Sigmoid colon (tissue), 6 donors: ENCODE measurements at regions not wholly inside any gene's neighbourhood (a gene's known extent, or its start where the extent isn't known, plus 50 kb on each side); places are given as distances from the start of the nearest gene placed in this dataset.

Source experiments
- DNase-seq: peaks from one replicate; pipeline ENCODE4 v3.0.0-alpha.2; 2019
- H3K27ac ChIP-seq, 4 donors: fragments of 200-600 bp; sonication (generic); one replicate each; pipeline ENCODE4 v1.5.1; 2016 to 2019; ENCODE audit warnings: mild to moderate bottlenecking in 1 of 4
- H3K27me3 ChIP-seq, 3 donors: fragments of 200-600 bp; sonication (generic); one replicate each; pipeline ENCODE4 v1.5.1; 2019; ENCODE audit warnings: mild to moderate bottlenecking in 1 of 3
- H3K36me3 ChIP-seq, 4 donors: fragments of 200-600 bp; sonication (generic); one replicate each; pipeline ENCODE4 v1.5.1; 2016 to 2019
- H3K4me1 ChIP-seq, 4 donors: fragments of 200-600 bp; sonication (generic); one replicate each; pipeline ENCODE4 v1.5.1; 2017 to 2019
- H3K4me3 ChIP-seq, 4 donors: fragments of 200-600 bp; sonication (generic); one replicate each; pipeline ENCODE4 v1.5.1; 2017 to 2019; ENCODE audit warnings: mild to moderate bottlenecking in 2 of 4, moderate library complexity in 1 of 4
- H3K9me3 ChIP-seq, 4 donors: fragments of 200-600 bp in 3 of 4; sonication (generic) in 3 of 4; one replicate each; pipeline versions ENCODE4 v1.5.1 to v1.6.1; 2013 to 2019
- EP300 ChIP-seq, 4 donors: sonication (generic); formaldehyde crosslinking; IDR thresholded peaks; one replicate each; pipeline ENCODE4 v1.6.1; 2017; ENCODE audit warnings: antibody characterized with exemption in 4 of 4
- POLR2A ChIP-seq, 2 donors: fragments of 450-650 bp; IDR thresholded peaks; one replicate each; pipeline ENCODE4 v1.6.1; 2016; ENCODE audit warnings: antibody characterized with exemption in 2 of 2, mild to moderate bottlenecking in 2 of 2, moderate library complexity in 2 of 2
- POLR2AphosphoS5 ChIP-seq, 4 donors: sonication (generic); formaldehyde crosslinking; IDR thresholded peaks; one replicate each; pipeline ENCODE4 v1.6.1; 2017; ENCODE audit warnings: antibody characterized with exemption in 4 of 4
- WGBS, 2 donors: extraction: QIAGEN DNeasy Blood & Tissue Kit; methylation state at CpG; one replicate each; pipeline ENCODE4 v1.1.7; 2013; 5-methylcytosine and 5-hydroxymethylcytosine counted together
- intact Hi-C: fragments of 100-400 bp; cut with DNase I; formaldehyde crosslinking; loops from one replicate; pipeline ENCODE4 v1.15.1; 2023
- TF ChIP-seq, protein P1 (sequence below), 4 experiments: fragments of 450-650 bp in 3 of 4; fragments of 200-600 bp in 1 of 4; IDR thresholded peaks; one replicate each; pipeline ENCODE4 v1.5.1; 2016 to 2019; ENCODE audit warnings: antibody characterized with exemption in 4 of 4, mild to moderate bottlenecking in 3 of 4, moderate library complexity in 2 of 4
- donor health status: healthy with polysubstance abuse.
- donor health status: healthy.

DNA sequence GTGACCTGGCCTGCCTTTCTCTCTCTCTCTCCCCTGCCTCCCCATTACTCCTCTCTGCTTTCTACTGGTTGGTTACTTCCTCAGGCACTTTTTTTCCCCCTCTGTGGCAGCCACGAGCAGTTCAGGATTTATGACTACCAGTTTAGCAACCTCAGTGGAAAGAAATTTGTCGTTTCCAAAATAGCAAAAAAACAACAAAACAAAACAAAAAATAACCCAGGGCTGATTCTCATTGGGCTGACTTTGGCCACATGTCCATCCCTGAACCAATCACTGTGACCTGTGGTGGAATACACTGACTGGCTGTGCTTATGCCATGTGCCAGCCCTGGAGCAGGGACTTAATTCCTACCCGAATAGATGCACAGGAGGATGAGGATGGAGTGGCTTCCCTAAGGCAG lies 137.4 kb downstream of the TFAP2C start:
- WGBS, 2 donors, result 46 to 50% methylated on average over 3 of the region's 3 CpGs
- no peaks in the 10 kb centered on the region for H3K4me1 ChIP-seq
- H3K36me3 ChIP-seq, result no peaks in the 10 kb centered on the region
- no peak for DNase-seq
- H3K27ac ChIP-seq, result no peak overlapping the region
- H3K4me3 ChIP-seq, result no peak overlapping the region
- intact Hi-C loops, result no loop called here
- H3K27me3 ChIP-seq, result no peaks in the 10 kb centered on the region
- TF ChIP-seq POLR2AphosphoS5 (IDR thresholded peaks at IDR 0.05) (no peak), POLR2A (IDR thresholded peaks at IDR 0.05) (no peak), EP300 (IDR thresholded peaks at IDR 0.05) (no peak)
- TF ChIP-seq, protein P1, sequence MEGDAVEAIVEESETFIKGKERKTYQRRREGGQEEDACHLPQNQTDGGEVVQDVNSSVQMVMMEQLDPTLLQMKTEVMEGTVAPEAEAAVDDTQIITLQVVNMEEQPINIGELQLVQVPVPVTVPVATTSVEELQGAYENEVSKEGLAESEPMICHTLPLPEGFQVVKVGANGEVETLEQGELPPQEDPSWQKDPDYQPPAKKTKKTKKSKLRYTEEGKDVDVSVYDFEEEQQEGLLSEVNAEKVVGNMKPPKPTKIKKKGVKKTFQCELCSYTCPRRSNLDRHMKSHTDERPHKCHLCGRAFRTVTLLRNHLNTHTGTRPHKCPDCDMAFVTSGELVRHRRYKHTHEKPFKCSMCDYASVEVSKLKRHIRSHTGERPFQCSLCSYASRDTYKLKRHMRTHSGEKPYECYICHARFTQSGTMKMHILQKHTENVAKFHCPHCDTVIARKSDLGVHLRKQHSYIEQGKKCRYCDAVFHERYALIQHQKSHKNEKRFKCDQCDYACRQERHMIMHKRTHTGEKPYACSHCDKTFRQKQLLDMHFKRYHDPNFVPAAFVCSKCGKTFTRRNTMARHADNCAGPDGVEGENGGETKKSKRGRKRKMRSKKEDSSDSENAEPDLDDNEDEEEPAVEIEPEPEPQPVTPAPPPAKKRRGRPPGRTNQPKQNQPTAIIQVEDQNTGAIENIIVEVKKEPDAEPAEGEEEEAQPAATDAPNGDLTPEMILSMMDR (IDR thresholded peaks at IDR 0.05), result no peak
- no peaks in the 10 kb centered on the region for H3K9me3 ChIP-seq

DNA sequence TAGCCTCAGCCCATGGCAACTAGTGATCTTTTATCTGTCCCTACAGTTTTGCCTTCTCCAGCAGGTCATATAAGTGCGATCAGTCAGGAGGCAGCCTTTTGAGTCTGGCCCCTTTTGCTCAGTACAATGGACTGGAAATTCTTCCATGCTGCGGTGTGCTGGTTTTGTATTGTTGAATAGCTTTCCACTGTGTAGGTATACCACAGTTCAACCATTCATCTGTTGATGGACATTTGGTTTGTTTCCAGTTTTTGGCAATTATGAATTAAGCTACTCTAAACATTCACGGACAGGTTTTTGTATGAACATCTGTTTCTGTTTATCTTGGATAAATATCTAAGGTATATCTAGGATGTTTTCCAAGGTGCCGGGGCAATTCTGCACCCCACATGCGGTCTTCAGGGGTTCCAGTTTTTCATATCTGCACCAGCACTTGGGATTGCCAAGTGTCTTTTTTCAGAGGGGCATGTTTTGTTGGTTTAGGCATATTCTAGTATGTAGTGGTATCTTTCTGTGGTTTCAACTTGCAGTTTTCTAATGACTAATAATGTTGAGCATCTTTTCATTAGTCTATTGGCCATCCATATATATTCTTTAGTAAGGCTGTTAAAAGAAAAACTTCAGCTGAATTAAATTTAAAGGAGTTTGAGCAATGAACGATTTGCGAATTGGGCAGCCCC lies 141.0 kb downstream of the TFAP2C start:
- no peak for DNase-seq
- Histone ChIP-seq H3K27me3 (no peaks in the 10 kb centered on the region), H3K36me3 (no peaks in the 10 kb centered on the region), H3K27ac (no peak overlapping the region), H3K4me3 (no peak overlapping the region), H3K4me1 (no peaks in the 10 kb centered on the region), H3K9me3 (no peaks in the 10 kb centered on the region)
- 41 to 72% methylated on average over 7 of the region's 7 CpGs for WGBS, 2 donors
- intact Hi-C loops, result no loop called here
- TF ChIP-seq POLR2AphosphoS5 (IDR thresholded peaks at IDR 0.05), result no peak
- no peak for TF ChIP-seq POLR2A (IDR thresholded peaks at IDR 0.05)
- no peak for TF ChIP-seq EP300 (IDR thresholded peaks at IDR 0.05)
- TF ChIP-seq, protein P1 (IDR thresholded peaks at IDR 0.05), result no peak

DNA sequence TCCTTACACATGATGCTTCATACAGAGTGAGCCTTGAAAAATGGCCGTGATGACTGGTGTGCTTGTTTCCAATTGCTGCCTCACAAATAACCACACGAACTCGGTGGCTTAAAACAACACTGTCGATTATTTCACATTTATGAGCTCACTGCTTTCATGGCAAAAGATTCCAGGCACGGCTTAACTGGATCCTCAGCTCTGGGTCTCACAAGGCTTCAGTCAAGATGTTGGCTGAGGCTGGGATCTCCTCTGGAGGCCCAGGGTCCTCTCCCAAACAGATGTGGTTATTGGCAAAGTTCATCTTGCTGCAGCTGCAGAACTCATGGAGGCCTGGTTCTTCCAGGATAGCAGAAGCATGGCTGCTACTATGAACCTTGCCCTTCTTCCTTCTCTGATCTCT lies 144.6 kb downstream of the TFAP2C start:
- no peak for DNase-seq
- WGBS, 2 donors, result 84 to 86% methylated on average over 5 of the region's 5 CpGs

DNA sequence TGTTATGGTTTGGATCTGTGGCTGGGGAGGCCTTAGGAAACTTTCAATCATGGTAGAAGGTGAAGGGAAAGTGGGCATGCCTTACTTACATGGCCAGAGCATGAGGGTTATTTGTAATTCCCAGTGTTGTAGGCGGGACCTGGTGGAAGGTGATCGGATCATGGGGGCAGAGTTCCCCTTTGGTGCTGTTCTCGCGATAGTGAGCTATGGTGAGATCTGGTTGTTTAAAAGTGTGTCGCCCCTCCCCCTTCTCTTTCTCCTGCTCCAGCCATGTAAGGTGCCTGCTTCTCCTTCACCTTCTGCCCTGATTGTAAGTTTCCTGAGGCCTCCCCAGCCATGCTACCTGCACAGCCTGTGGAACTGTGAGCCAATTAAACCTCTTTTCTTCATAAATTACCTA lies 145.8 kb downstream of the TFAP2C start:
- intact Hi-C loops, result no loop called here
- no peak for DNase-seq
- Histone ChIP-seq H3K36me3 (no peaks in the 10 kb centered on the region), H3K27ac (no peak overlapping the region), H3K27me3 (no peaks in the 10 kb centered on the region), H3K4me1 (peaks cover 0 to 18% (median 16%) of the 10 kb centered on the region in 4 donors), H3K9me3 (no peaks in the 10 kb centered on the region), H3K4me3 (no peak overlapping the region)
- TF ChIP-seq, protein P1 (IDR thresholded peaks at IDR 0.05), result no peak
- TF ChIP-seq EP300 (IDR thresholded peaks at IDR 0.05), result no peak
- TF ChIP-seq POLR2A (IDR thresholded peaks at IDR 0.05), result no peak
- TF ChIP-seq POLR2AphosphoS5 (IDR thresholded peaks at IDR 0.05), result no peak
- 84 to 93% methylated on average over 5 of the region's 5 CpGs for WGBS, 2 donors

More for the DNA sequence above, 144.6 kb downstream of the TFAP2C start:
- Histone ChIP-seq H3K4me1 (peaks cover 0 to 9% (median 8%) of the 10 kb centered on the region in 4 donors), H3K4me3 (no peak overlapping the region), H3K9me3 (no peaks in the 10 kb centered on the region), H3K36me3 (no peaks in the 10 kb centered on the region), H3K27ac (no peak overlapping the region), H3K27me3 (no peaks in the 10 kb centered on the region)
- intact Hi-C loops, result no loop called here
- TF ChIP-seq EP300 (IDR thresholded peaks at IDR 0.05), result no peak
- no peak for TF ChIP-seq POLR2AphosphoS5 (IDR thresholded peaks at IDR 0.05)
- TF ChIP-seq, protein P1 (IDR thresholded peaks at IDR 0.05), result no peak
- no peak for TF ChIP-seq POLR2A (IDR thresholded peaks at IDR 0.05)

- H3K27me3 ChIP-seq, result no peaks in the 10 kb centered on the region
- 61 to 71% methylated on average over 9 of the region's 9 CpGs for WGBS, 2 donors
- TF ChIP-seq POLR2A (IDR thresholded peaks at IDR 0.05), result no peak
- TF ChIP-seq, protein P1 (IDR thresholded peaks at IDR 0.05), result no peak
- no peak for TF ChIP-seq POLR2AphosphoS5 (IDR thresholded peaks at IDR 0.05)
- TF ChIP-seq EP300 (IDR thresholded peaks at IDR 0.05), result no peak
- intact Hi-C loops, result no loop called here
- no peaks in the 10 kb centered on the region for H3K9me3 ChIP-seq
- H3K27ac ChIP-seq, result no peak overlapping the region
- no peak overlapping the region for H3K4me3 ChIP-seq
- no peak for DNase-seq
- no peaks in the 10 kb centered on the region for H3K36me3 ChIP-seq
- H3K4me1 ChIP-seq, result peaks cover 0 to 31% (median 24%) of the 10 kb centered on the region in 4 donors
These were observed 147.2 kb downstream of the TFAP2C start for GRCh38 chr20:56776345-56776744.
